IPS-11a (cell line): ENCODE measurements at regions not wholly inside any gene's neighbourhood (a gene's known extent, or its start where the extent isn't known, plus 50 kb on each side); places are given as distances from the start of the nearest gene placed in this dataset.

ENCODE experiments used
- H3K4me3 ChIP-seq: one replicate; pipeline ENCODE4 v1.5.1; 2013; ENCODE audit warnings: low read depth, low read length, control low read depth

GRCh38 chr4:1512738-1513660 lies 106.8 kb upstream of the NKX1-1 start:
- H3K4me3 ChIP-seq: peak overlapping the region; percentile 24

- H3K4me3 ChIP-seq: no peak overlapping the region
Observed at GRCh38 chr4:1512051-1512737, 106.0 kb upstream of the NKX1-1 start.

GRCh38 chr4:1511441-1512041 lies 105.3 kb upstream of the NKX1-1 start:
- no peak overlapping the region for H3K4me3 ChIP-seq

GRCh38 chr4:1510931-1511330 lies 104.7 kb upstream of the NKX1-1 start:
- H3K4me3 ChIP-seq: no peak overlapping the region

GRCh38 chr4:1509366-1509765 lies 103.1 kb upstream of the NKX1-1 start:
- H3K4me3 ChIP-seq: no peak overlapping the region

GRCh38 chr4:1508161-1509160 lies 102.2 kb upstream of the NKX1-1 start:
- H3K4me3 ChIP-seq: no peak overlapping the region

- no peak overlapping the region for H3K4me3 ChIP-seq
Observed at GRCh38 chr4:1506956-1507721, 100.9 kb upstream of the NKX1-1 start.

GRCh38 chr4:1505511-1506460 lies 99.5 kb upstream of the NKX1-1 start:
- H3K4me3 ChIP-seq: no peak overlapping the region

GRCh38 chr4:1504595-1505500 lies 98.6 kb upstream of the NKX1-1 start:
- H3K4me3 ChIP-seq: no peak overlapping the region

GRCh38 chr4:1503583-1504471 lies 97.6 kb upstream of the NKX1-1 start:
- no peak overlapping the region for H3K4me3 ChIP-seq

- H3K4me3 ChIP-seq: no peak overlapping the region
Observed at GRCh38 chr4:1502976-1503375, 96.7 kb upstream of the NKX1-1 start.

- no peak overlapping the region for H3K4me3 ChIP-seq
Observed at GRCh38 chr4:1502501-1502886, 96.3 kb upstream of the NKX1-1 start.

GRCh38 chr4:1501754-1502500 lies 95.7 kb upstream of the NKX1-1 start:
- H3K4me3 ChIP-seq: no peak overlapping the region

- no peak overlapping the region for H3K4me3 ChIP-seq
Observed at GRCh38 chr4:1500966-1501753, 94.9 kb upstream of the NKX1-1 start.
